ENCODE measurements at regions not wholly inside any gene's neighbourhood (a gene's known extent, or its start where the extent isn't known, plus 50 kb on each side); places are given as distances from the start of the nearest gene placed in this dataset.
"Not testable (repeated sequence)": the region's sequence is repeated elsewhere in the genome, so short reads cannot be mapped to it uniquely, and the experiment has no call there.

DNA sequence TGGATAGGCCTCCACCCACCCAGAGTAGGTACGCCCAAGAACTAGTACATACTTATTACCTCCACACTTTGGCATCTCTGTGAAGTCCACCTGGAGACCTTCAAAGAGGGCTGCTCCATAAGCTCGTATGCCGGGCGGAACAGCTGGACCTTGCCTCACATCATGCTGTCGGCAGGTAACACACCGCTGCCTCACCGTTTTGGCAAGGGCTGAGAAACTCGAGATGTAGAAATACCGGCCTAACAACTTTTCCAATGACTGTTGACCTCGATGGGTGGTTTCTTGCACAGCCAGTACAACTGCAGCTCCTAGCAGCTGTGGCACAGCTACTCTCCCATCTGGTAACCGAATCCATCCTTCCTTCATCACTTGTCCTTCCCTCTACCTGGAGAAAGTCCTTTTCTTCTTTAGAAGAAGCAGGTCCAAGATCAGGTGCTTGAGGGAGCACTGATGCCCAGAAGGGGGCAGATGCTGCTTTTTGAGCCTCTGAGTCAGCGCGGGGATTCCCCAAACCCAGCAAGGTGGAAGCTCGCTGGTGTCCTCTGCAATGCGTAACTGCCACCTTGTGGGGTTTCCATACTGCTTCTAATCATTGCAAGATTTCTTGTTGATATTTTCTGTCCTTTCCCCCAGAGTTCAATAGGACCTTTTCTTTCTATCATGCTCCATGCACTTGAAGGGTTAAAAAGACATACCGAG, 301.9 kb upstream of the FRG2C start:
- H3K4me2 ChIP-seq (ENCODE audit: control insufficient read depth, insufficient read depth); H3K27ac ChIP-seq (ENCODE audit: control insufficient read depth, insufficient read depth); ATAC-seq; H3K36me3 ChIP-seq (ENCODE audit: control insufficient read depth in 2 of 2, insufficient read depth in 2 of 2, low read length in 1 of 2); H3K4me1 ChIP-seq (ENCODE audit: control insufficient read depth, insufficient read depth, low read length); H3K27me3 ChIP-seq (replicated peaks in 1 of 2; ENCODE audit: control insufficient read depth in 2 of 2, insufficient read depth in 2 of 2, low read length in 1 of 2); H3K79me2 ChIP-seq (ENCODE audit: control insufficient read depth, insufficient read depth, low read length); H2AFZ ChIP-seq (ENCODE audit: control insufficient read depth, low read depth, low read length); DNase-seq (ENCODE audit: low read depth, low spot score); H4K20me1 ChIP-seq (ENCODE audit: control insufficient read depth, insufficient read depth); BruUV-seq (replicated peaks); POLR2A ChIA-PET; H3K4me3 ChIP-seq; H3K9me3 ChIP-seq (replicated peaks; ENCODE audit: control insufficient read depth, insufficient read depth, low read length); H3K9ac ChIP-seq (ENCODE audit: control insufficient read depth, insufficient read depth, low read length); FAIRE-seq; in situ Hi-C loops (cut with MboI): not testable (repeated sequence)
- intact Hi-C loops (cut with micrococcal nuclease; ENCODE audit: unreplicated experiment), result loop anchor here (2.0 to 5.0 kb wide), 2 partner anchors 67 to 220 kb away; no protein-coding TSS in a partner anchor
- peak; percentile 9 to 27 (median 24); a peak in 3 of 6 replicates for TF ChIP-seq CTCF (IDR thresholded peaks at IDR 0.05 in 2 of 3, conservative IDR thresholded peaks at IDR 0.05 in 1 of 3; ENCODE audit: control insufficient read depth in 2 of 3, extremely low read depth in 1 of 3, insufficient read depth in 1 of 3, low read depth in 3 of 3, low read length in 3 of 3)
- TF ChIP-seq RAD21 (IDR thresholded peaks at IDR 0.05; ENCODE audit: insufficient read depth, low read depth, low read length), result peak; percentile 33; the same call in 1 of the 2 replicates
- peak; percentile 59 for TF ChIP-seq RELA (IDR thresholded peaks at IDR 0.05; ENCODE audit: borderline replicate concordance, partially characterized antibody)
- TF ChIP-seq SMC3 (IDR thresholded peaks at IDR 0.05; ENCODE audit: borderline replicate concordance, low read length), result peak; percentile 9; the same call in 1 of the 2 replicates
- ChIA-PET CTCF (interaction anchor here (0.6 to 1.5 kb wide), 6 partner anchors 58 to 220 kb away, joined by 3 to 7 read pairs (median 3); no protein-coding TSS in a partner anchor), RAD21 (ENCODE audit: unreplicated experiment) (interaction anchor here (1.0 kb wide), 1 partner anchor 60 kb away, joined by 3 read pairs; no protein-coding TSS in a partner anchor), SMC1A (ENCODE audit: uncharacterized antibody, unreplicated experiment) (interaction anchor here (0.8 to 1.3 kb wide), 3 partner anchors 60 to 312 kb away, joined by 3 read pairs; no protein-coding TSS in a partner anchor)
- WGBS (ENCODE audit: insufficient coverage, insufficient replicate concordance, low lambda C conversion rate, missing lambda C conversion rate), result 41% methylated on average over 15 of the region's 16 CpGs

- in situ Hi-C loops (cut with MboI); H3K27me3 ChIP-seq (replicated peaks in 1 of 2; ENCODE audit: control insufficient read depth in 2 of 2, insufficient read depth in 2 of 2, low read length in 1 of 2); H3K9ac ChIP-seq (ENCODE audit: control insufficient read depth, insufficient read depth, low read length); H3K4me2 ChIP-seq (ENCODE audit: control insufficient read depth, insufficient read depth); CTCF ChIA-PET; H3K4me3 ChIP-seq; BruUV-seq (replicated peaks); H3K79me2 ChIP-seq (ENCODE audit: control insufficient read depth, insufficient read depth, low read length); intact Hi-C loops (cut with micrococcal nuclease; ENCODE audit: unreplicated experiment); POLR2A ChIA-PET; RAD21 ChIA-PET (ENCODE audit: unreplicated experiment); DNase-seq (ENCODE audit: low read depth, low spot score); H3K4me1 ChIP-seq (ENCODE audit: control insufficient read depth, insufficient read depth, low read length); H3K9me3 ChIP-seq (replicated peaks; ENCODE audit: control insufficient read depth, insufficient read depth, low read length); ATAC-seq; H2AFZ ChIP-seq (ENCODE audit: control insufficient read depth, low read depth, low read length); FAIRE-seq; H4K20me1 ChIP-seq (ENCODE audit: control insufficient read depth, insufficient read depth); SMC1A ChIA-PET (ENCODE audit: uncharacterized antibody, unreplicated experiment); H3K27ac ChIP-seq (ENCODE audit: control insufficient read depth, insufficient read depth); H3K36me3 ChIP-seq (ENCODE audit: control insufficient read depth in 2 of 2, insufficient read depth in 2 of 2, low read length in 1 of 2): not testable (repeated sequence)
- WGBS (ENCODE audit: insufficient coverage, insufficient replicate concordance, low lambda C conversion rate, missing lambda C conversion rate), result 47% methylated on average over 13 of the region's 13 CpGs
Measured at GRCh38 chr3:75372964-75373363, 291.2 kb upstream of the FRG2C start.

DNA sequence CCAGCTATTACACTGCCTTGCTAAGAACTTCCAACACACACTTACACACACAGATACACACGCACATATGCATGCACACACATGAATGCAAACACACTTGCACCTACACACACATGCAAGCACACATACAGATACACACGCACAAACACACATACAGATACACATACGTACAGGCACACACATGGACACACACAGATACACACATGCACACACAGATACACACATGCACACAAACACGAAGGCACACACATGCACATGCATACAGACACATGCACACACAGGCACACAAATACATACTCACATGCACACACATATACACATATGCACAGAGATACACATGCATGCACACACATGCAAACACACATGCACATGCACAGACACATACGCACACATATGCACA, 284.3 kb upstream of the FRG2C start:
- POLR2A ChIA-PET; H3K9me3 ChIP-seq (replicated peaks; ENCODE audit: control insufficient read depth, insufficient read depth, low read length); H3K79me2 ChIP-seq (ENCODE audit: control insufficient read depth, insufficient read depth, low read length); H2AFZ ChIP-seq (ENCODE audit: control insufficient read depth, low read depth, low read length); RAD21 ChIA-PET (ENCODE audit: unreplicated experiment); intact Hi-C loops (cut with micrococcal nuclease; ENCODE audit: unreplicated experiment); SMC1A ChIA-PET (ENCODE audit: uncharacterized antibody, unreplicated experiment); CTCF ChIA-PET; H3K27me3 ChIP-seq (replicated peaks in 1 of 2; ENCODE audit: control insufficient read depth in 2 of 2, insufficient read depth in 2 of 2, low read length in 1 of 2); BruUV-seq (replicated peaks); H3K27ac ChIP-seq (ENCODE audit: control insufficient read depth, insufficient read depth); DNase-seq (ENCODE audit: low read depth, low spot score); H3K4me1 ChIP-seq (ENCODE audit: control insufficient read depth, insufficient read depth, low read length); H3K4me3 ChIP-seq; ATAC-seq; in situ Hi-C loops (cut with MboI); FAIRE-seq; H3K36me3 ChIP-seq (ENCODE audit: control insufficient read depth in 2 of 2, insufficient read depth in 2 of 2, low read length in 1 of 2); H3K9ac ChIP-seq (ENCODE audit: control insufficient read depth, insufficient read depth, low read length); H4K20me1 ChIP-seq (ENCODE audit: control insufficient read depth, insufficient read depth); H3K4me2 ChIP-seq (ENCODE audit: control insufficient read depth, insufficient read depth): not testable (repeated sequence)
- 81% methylated on average over 5 of the region's 5 CpGs for WGBS (ENCODE audit: insufficient coverage, insufficient replicate concordance, low lambda C conversion rate, missing lambda C conversion rate)

Data from GM12878 (cell line).